HG02885 (cell line): ENCODE measurements at regions not wholly inside any gene's neighbourhood (a gene's known extent, or its start where the extent isn't known, plus 50 kb on each side); places are given as distances from the start of the nearest gene placed in this dataset.

Source experiments
- ATAC-seq: cut with Tn5 transposase; IDR thresholded peaks from one replicate; pipeline ENCODE4 v1.9.1; 2021; ENCODE audit warnings: mild to moderate bottlenecking; ENCODE audit not compliant: unreplicated experiment, poor library complexity

DNA sequence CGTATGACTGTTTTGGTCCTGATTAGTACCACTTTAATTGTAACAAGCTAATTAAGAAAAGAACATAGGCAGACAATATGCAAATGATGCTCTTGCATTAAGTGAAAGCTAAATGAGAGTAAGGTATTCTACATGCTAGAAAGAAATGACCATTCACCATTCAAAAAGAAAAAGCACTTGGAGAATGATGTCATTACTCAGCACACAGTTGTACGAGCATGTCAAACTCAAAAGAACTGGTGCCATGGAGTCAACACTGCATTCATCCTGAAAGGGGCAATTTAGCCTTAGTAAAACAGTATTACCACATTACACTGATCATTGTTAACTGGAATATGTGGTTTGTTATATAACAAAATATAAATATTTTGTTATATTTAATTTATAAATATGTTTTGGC is 136.2 kb upstream of the CTTNBP2 start:
- ATAC-seq, result no peak

DNA sequence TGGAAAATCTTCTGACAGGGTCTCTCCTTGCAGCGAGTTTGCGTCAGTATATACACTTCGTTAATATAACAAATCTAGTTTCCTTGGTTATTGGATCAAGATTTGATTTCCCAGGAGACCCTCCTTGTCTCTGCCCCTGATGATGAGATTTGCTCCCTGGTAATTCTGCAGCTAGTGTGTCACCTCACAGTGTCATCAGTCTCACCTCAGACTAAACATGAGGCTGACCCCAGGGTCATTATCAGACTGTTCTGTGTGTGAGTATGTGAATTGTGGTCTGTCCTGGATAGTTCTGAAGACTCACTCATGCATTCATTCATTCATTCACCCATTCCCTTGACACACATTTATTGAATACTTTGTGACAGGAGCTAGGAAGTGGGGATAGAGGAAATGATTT is 138.4 kb upstream of the CTTNBP2 start:
- ATAC-seq, result no peak

DNA sequence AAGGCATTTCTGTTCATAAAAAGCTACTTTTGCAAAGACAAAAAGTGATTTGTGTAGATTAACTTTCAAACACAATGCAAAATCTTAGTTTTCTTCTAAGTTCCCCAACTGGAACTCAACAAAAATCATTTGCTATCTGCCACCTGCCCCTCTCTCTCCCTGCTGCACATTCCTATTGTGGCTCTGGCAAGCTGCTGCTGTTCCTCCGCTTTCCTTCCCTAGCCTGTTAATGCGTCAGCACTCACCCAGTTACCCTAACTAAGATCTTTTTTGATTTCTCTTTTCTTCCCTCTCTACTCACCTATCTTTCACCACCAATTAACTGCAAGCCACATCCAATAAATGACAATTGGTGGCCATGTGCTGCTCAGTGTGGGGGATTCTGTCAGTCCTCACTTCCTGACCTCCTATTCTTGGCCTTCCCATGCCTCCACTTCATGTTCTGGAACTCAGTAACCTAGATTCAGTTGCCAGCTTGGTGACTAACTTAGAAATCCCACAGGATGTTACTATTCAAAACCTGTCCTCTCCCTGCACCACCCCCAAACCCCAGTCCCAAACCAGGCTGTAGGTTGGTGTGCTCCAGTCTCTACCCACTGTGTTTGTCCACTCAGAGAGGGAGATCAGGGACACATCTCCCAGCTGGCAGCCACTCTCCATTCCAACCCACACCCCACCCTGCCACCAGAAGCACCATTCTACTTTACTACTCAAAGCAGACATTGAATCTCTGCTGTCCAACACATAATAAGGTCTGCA is 140.2 kb upstream of the CTTNBP2 start:
- no peak for ATAC-seq

DNA sequence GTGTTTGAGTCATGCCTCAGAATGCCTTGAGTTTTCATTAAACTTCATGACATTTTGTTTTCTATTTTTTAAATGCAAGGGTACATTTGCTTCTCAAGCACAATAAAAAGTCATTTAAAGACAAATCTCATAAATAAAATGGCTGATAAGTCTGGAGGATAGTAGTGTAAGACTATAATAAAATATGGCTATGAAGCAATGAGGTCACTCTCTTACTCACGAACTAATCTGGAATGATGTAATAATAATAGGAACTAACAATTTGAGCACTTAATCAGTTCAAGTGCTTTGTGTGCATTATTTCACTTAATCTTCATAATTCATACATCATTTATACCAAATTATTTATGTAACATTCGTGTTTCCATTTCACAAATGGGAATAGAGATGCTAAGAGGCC is 149.3 kb upstream of the CTTNBP2 start:
- no peak for ATAC-seq

DNA sequence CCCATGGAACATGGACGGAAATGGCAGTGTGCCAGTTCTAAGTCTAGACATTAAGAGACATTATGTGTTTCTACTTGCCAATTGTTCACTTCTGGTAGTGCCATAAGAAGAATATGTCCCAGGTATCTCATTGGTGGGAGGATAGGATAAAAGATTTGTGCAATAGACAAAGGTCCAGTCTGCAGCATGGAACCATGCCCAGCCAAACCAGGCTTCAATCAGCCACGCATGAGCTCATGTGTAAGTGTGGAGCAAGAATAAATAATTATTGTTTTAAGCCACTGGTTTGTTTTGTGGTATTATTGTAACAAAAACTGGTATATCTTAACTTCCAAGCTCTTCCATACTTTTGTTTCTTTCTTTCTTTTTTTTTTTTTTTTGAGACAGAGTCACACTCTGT is 153.6 kb upstream of the CTTNBP2 start:
- no peak for ATAC-seq

DNA sequence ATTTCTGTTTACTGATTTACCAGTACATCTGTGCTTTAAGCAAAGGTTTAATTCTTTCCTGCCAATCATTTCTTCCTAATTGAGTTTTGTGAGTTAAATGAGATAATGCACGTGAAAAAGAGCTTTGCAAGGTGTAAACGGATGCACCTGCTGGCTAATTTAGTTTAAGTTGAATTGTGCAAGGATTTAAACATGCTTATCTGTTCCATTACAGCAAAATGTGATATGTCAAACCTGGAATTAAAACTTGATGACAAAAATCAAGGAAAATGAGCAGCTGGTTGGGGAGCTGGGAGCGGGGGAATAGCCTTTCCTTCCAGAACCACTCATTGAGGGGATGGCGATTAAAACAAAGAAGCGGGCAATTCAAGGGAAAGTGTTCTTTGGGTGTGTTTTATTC is 155.0 kb upstream of the CTTNBP2 start:
- no peak for ATAC-seq

DNA sequence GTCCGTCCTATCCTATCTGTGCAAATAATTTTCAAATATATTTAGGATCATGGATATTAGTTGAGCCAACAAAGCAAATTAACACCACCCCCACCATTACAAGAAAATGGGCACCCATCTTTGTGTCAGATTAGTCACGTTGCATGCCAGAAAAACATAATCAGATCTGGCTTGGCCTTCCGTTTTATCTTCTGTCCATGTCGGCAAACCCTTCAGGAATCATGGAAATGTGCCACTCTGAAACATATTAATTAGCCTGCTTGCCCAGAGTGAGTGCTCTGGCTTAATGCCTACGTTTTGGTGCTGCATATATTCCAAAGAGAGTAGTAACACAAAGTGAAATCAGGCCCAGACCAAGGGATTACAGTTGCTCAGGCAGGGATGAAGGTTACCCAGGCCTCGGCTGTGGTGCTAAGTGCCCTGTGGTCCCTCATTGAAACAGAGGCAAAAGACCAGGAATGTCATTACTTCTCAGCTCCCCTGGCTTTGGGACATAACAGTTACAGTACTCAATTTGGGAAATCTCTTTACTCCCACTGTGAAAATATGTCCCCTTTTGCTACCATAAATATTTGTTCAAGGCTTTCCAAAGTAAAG is 154.0 kb upstream of the LSM8 start:
- no peak for ATAC-seq

DNA sequence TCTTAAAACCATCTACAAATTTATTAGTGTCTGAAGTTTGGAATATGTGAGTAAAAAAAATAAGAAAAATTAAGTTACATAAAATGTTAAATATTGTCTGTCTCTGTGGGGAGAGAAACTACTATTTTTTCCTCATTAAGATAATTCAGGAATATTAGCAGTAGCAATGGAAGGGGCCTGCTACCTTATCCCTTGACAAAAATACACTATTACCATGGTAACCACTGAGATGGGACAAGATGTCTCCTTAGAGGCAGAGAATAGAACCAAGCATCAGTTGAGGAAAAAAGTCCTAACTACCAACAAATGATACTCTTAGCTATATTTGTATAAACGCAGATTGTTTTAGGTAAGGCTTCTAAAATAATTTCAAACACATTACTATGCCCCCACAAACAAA is 150.7 kb upstream of the LSM8 start:
- ATAC-seq, result no peak

DNA sequence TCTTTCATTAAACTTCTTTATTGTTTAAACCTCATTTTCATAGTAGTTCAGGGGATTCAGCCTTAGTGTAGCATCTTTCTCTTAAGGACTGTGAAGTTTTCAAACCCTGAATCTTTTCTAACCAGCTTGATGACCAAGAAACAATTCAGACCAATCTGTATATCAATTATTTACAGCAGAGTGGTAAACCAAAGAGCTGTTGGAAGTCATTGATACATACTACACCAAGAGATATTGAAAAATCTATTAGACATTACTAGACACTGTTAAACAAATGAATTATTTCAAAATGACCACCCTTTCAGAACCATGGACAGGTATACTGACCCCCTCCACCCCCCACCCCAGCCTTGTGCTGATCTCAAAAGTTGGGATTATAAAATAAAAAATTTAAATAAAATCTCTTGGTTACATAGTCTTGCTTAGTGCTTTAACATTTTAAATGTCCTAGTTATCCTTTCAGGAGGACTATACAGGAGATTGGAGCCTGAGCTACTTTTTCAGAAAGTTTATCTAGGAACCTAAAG is 143.9 kb upstream of the LSM8 start:
- ATAC-seq, result no peak

DNA sequence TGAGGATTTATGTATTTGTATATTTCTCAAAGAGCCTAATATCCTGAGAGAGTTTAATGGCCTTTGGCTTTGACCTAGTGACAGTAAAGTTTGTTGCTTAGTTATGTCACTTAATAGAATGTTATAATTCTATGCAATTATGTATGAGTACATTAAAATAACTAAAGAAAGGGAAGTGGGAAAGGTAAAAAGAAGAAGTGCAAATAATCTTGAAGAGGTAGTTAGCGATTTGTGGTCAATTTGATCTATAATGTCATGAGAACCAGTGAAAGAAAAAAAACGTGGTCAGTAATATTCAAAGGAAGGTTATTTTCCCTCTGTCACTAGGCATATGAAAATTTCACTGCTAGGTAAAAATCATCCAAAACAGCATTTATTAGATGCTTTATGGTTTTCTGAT is 143.4 kb upstream of the LSM8 start:
- ATAC-seq, result peak; percentile 75

DNA sequence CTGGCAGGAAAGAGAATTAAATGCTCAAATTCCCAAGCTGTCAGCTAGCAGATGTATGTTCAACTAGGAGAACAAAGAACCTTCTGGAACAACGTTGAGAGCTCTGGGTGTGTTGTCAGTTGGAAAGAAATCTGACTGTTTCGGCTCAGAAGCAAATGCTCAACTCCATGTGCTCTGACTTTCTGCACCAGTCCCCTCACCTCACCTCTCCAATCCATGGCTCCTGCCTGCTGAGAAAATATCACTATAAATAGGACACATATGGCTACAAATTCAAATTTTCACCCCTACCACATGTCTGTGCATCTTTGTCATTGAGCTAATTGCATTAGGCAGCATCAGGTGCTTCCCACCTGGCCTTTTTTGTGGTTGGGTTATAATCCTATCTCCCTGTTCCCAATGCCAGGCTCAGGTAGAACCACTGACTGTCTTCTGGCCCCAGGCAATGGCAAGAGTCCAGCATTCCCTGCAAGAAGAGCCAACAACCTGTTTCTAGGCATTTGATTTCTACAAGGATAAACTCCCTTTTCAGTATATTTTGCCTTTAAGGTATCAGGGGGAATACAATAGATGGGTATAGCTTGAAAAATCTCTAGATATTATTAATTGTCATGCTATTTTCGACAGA is 142.6 kb upstream of the LSM8 start:
- ATAC-seq, result no peak

DNA sequence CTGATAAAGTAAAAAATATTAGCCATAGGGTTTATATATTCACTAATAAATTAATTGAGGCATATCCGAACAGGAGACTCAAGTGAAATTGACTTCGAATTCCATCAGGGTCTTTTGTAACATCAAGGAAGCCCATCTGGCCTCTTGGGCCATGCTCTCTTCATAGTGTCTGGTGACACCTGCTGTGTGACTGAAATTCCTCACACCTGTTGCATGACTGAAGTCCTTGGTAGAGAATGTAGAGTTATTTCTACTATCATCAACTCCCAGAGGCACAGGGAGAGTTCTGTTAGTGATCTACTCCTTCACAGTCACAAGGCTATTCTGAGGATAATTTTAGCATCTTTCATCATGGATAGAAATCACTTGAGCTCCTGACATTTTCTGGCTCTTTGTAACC is 138.3 kb upstream of the LSM8 start:
- ATAC-seq, result no peak

DNA sequence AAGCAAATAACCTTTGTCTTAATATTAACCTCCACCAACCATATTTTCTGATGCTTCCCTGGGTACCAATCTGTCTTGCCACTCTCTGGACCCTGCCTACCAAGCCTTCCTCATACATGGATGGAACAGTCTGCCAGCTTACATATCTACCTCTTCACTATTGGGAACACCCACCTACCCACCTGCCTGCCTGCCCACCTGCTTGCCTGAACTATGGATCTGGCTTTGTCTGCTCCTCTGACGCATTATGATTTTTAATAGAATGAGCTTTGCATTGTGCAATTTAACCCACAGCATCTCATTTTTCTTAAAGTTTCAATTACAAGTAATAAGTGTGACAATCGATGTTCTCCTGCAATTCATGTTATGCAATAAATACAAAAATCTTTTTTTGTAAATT is 137.9 kb upstream of the LSM8 start:
- no peak for ATAC-seq

DNA sequence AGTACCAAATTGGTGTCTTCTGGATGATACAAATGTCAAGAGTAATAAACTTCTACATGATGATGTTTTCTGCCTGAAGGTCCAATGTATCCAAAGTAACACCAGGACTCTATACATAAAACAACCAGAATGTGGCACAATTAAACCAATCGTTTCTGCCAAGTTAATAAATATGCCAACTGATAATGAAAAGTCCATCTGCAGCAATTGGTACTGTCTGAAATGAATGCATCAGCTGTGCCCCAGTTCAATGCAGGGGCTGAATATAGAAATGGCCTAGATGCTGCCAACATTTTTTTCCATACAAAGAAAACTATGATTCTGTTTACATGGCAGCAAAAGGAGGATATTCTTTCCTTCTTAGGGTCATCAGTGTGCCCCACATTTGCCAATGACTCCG is 137.2 kb upstream of the LSM8 start:
- no peak for ATAC-seq

DNA sequence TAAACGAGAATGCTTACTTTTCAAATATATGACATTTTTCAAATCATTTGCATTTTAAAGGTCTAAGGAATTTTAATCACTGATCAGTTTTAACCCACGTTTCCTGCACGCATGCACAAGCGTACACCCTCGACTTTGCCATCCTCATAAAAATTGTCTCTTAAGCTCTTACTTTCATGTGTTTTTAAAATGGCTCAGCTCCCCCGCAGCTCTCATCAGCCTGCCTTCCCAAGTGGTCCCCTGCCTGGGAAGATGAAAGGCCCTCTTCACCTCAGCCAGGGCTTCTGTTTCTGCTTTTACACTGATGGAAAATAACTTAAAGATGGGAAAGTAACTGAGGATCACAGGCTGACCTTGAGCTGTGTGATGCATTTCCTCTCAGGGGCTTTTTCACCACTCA is 131.6 kb upstream of the LSM8 start:
- ATAC-seq, result no peak

DNA sequence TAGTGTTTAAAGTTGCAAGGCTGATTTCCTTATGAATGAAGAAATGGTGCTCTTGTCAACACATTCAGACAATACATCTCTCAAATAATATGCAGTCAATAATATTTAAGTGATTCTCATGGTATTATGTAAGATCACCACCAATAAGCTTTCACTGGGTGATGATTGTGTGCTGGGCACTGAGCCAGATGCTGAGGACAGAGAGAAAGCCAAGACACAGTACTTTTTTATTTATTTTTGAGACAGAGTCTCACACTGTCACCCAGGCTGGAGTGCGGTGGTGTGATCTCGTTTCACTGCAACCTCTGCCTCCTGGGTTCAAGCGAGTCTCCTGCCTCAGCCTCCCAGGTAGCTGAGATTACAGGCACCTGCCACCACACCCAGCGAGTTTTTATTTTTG is 130.6 kb upstream of the LSM8 start:
- no peak for ATAC-seq

DNA sequence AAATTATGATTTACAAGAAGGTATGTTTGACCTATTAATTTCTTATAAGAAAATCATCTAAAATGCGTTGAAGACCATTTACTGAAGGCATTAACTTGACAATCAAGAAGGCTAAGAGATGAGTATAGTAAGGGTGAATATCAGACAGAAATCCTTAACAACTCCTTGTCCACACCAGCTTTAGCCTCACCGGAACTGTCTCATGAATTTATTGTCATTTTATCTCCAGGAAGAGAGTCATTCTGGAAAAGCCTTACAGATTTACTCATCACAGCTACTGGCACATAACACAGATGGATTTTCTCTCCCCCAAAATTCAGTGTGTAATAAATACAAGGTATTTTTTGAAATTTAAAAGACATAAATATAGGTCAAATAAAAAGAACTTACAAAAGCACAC is 129.4 kb upstream of the LSM8 start:
- no peak for ATAC-seq

DNA sequence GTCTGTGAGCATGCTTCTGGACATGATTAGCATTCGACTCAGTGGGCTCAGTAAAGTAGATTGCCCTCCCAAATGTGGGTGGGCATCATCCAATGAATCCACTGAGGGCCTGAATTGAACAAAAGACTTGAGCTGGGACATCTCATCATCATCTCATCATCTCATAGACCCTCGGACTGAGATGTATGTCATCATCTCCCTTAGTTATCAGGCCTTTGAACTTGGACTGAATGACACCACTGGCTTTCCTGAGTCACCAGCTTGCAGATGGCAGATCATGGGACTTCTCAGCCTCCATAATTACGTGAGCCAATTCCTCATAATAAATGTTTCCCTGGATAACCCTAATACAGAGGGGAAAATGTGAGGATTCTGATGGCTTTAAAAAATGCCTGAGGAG is 128.3 kb upstream of the LSM8 start:
- ATAC-seq, result no peak

DNA sequence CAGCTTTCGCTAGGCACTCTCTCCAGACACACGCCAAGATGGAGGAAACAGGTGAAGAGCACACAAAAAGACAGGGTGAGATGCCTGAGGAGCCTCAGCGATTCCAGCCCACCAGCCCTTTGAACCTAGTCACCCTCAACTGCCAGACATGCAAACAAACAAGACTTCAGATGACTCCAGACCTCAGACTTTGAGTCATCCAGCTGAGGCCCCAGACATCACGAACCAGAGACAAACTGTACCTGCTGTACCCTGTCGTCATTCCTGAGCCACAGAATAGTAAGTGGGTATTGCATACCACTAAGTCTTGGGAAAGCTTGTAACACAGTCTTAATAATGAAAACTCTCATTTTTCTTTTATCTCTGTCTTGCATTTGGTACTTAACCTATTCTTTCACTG is 126.6 kb upstream of the LSM8 start:
- ATAC-seq, result peak; percentile 52

DNA sequence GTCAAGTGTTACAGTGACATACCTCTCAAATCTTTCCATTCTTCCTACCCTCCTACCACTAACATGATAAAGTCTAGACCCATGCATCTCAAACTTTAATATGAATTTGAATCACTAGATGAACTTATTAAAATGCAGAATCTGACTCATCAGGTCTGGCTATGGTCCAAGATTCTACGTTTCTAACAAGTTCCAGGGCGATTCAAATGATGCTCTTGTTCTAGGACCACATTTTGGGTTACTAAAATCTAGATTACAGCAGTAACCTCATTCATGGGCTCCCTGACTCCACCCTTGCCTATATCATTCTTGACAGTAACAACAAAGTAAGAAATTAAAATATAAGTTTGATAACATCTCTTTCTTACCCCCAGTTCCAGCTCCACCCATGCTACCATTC is 124.8 kb upstream of the LSM8 start:
- no peak for ATAC-seq

DNA sequence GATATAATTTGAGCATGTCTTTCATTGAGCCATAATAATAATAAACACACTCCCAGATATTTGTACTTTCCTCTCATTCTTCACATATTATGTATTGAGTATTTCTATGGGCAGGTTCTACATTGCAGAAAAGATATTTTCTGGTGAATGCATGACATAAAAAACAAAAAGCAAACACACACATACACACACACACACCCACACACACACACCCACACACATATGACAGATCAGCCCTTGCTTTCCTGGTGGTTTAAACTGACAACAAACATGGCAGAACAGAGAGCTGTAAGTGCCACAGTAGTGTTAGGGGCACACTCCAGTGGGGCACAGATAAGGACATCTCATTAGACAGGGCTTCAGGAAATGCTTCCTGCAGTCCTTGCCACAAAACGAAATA is 123.3 kb upstream of the LSM8 start:
- ATAC-seq, result no peak

DNA sequence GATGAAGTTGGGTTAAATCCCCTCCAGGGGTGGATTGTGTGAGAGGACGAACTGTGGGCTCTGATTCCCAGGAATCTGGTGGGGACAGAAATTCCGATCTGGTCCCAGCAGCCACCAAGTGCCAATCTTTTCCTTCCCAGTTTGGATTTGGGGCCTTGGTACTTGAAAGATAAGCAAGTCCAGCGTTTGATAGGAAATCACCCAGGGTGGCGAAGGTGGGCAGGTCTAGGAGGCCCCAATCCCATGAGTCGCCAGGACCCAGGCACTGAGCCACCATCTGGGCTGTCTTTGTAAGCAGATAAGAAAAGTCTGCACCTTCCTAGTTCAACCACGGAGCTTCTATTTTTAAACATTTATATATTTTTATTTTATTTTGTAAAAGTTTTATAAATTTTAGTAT is 122.6 kb upstream of the LSM8 start:
- no peak for ATAC-seq
